RWPE1 (cell line): ENCODE measurements at regions not wholly inside any gene's neighbourhood (a gene's known extent, or its start where the extent isn't known, plus 50 kb on each side); places are given as distances from the start of the nearest gene placed in this dataset.

Experiments
- CTCF ChIA-PET: fragments of 350-600 bp; sonication (Branson Sonifier 250); formaldehyde crosslinking; extraction: SDS; loops from one replicate; lab custom pipeline; 2021; lab: Yijun Ruan, JAX
- POLR2A ChIA-PET: fragments of 400-600 bp; formaldehyde crosslinking; extraction: SDS; loops from one replicate; lab custom pipeline; 2020; ENCODE audit warnings: antibody characterized with exemption; ENCODE audit not compliant: low non-redundant PET; lab: Yijun Ruan, JAX
- DNase-seq: peaks from one replicate; pipeline ENCODE4 v3.0.0; 2012; ENCODE audit warnings: low spot score
- H3K27ac ChIP-seq: fragments of 450-650 bp; 2 replicates; pipeline ENCODE4 v1.5.1; 2017
- TF ChIP-seq, protein P1 (sequence below): fragments of 450-650 bp; conservative IDR thresholded peaks from 2 replicates; pipeline ENCODE4 v1.5.1; 2017; ENCODE audit warnings: low read depth, mild to moderate bottlenecking

GRCh38 chr4:163976588-163976987 is 482.1 kb downstream of the TMA16 start:
- DNase-seq: no peak
- CTCF ChIA-PET: no interaction called here
- TF ChIP-seq, protein P1, sequence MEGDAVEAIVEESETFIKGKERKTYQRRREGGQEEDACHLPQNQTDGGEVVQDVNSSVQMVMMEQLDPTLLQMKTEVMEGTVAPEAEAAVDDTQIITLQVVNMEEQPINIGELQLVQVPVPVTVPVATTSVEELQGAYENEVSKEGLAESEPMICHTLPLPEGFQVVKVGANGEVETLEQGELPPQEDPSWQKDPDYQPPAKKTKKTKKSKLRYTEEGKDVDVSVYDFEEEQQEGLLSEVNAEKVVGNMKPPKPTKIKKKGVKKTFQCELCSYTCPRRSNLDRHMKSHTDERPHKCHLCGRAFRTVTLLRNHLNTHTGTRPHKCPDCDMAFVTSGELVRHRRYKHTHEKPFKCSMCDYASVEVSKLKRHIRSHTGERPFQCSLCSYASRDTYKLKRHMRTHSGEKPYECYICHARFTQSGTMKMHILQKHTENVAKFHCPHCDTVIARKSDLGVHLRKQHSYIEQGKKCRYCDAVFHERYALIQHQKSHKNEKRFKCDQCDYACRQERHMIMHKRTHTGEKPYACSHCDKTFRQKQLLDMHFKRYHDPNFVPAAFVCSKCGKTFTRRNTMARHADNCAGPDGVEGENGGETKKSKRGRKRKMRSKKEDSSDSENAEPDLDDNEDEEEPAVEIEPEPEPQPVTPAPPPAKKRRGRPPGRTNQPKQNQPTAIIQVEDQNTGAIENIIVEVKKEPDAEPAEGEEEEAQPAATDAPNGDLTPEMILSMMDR: no peak
- POLR2A ChIA-PET: no interaction called here
- no peak overlapping the region for H3K27ac ChIP-seq

- no peak overlapping the region for H3K27ac ChIP-seq
- TF ChIP-seq, protein P1: no peak
- POLR2A ChIA-PET: no interaction called here
- CTCF ChIA-PET: no interaction called here
- DNase-seq: no peak
Observed at GRCh38 chr4:163988391-163988790, 493.9 kb downstream of the TMA16 start.

- H3K27ac ChIP-seq: no peak overlapping the region
- TF ChIP-seq, protein P1: no peak
- no peak for DNase-seq
- ChIA-PET CTCF (no interaction called here), POLR2A (no interaction called here)
Observed at GRCh38 chr4:163988865-163989264, 494.4 kb downstream of the TMA16 start.

DNA sequence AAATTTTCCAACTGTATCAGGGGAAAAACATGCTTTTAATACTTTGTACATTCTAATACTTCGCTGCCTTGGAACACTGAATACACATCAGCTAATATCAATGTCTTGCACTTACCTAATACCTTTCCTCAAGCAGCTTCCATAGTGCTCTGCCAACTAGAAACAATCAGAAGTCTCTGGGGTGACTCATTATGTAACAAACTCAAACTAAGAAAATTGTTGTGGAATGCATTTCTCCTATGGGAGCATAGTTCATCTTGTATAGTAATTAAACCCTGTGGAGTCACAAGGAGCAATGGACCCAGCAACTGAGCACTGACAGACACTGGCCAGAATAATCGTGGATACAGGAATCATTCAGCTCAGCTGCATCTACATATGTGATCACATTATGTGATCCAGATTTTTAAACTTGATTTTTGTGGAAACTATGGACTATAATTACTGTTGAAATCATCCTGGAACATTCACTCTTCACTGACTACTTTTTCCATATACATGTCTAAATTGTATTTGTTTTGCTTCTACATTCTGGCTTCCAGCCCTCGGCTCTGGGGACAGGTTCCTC is 496.9 kb downstream of the TMA16 start:
- POLR2A ChIA-PET: interaction anchor here (0.6 kb wide), 1 partner anchor 102 kb away, joined by 4 read pairs; no protein-coding TSS in a partner anchor
- no peak overlapping the region for H3K27ac ChIP-seq
- CTCF ChIA-PET: interaction anchor here (0.6 kb wide), 1 partner anchor 332 kb away, joined by 3 read pairs; no protein-coding TSS in a partner anchor
- TF ChIP-seq, protein P1: no peak
- no peak for DNase-seq

GRCh38 chr4:164009435-164009834 is 514.9 kb downstream of the TMA16 start:
- ChIA-PET POLR2A (no interaction called here), CTCF (interaction anchor here (0.6 kb wide), 1 partner anchor 225 kb away, joined by 3 read pairs; no protein-coding TSS in a partner anchor)
- no peak for DNase-seq
- TF ChIP-seq, protein P1: no peak
- H3K27ac ChIP-seq: no peak overlapping the region

DNA sequence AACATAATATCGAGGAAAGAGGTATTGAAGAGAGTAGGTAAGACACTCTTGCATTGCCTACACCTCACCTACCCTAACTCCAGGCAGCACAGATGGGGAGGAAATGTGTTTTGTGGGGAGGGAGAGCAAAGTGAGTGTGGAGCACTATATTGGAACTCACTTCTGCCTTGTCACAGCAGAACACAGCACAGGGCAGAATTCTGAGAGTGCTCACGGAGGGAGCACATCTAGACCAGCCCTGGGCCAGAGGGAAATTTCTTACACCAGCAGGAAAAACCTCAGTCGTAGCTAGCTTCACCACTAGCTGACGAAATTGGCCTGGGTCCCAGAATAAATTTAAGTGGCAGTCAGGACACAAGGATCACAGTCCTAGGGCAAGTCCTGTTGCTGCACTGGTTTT is 517.3 kb downstream of the TMA16 start:
- no peak for DNase-seq
- CTCF ChIA-PET: interaction anchor here (0.6 to 1.2 kb wide), 2 partner anchors 448 to 457 kb away, joined by 3 to 4 read pairs; no protein-coding TSS in a partner anchor
- H3K27ac ChIP-seq: no peak overlapping the region
- TF ChIP-seq, protein P1: no peak
- POLR2A ChIA-PET: no interaction called here
